HL-60 (cell line): ENCODE measurements at regions not wholly inside any gene's neighbourhood (a gene's known extent, or its start where the extent isn't known, plus 50 kb on each side); places are given as distances from the start of the nearest gene placed in this dataset.

ENCODE experiments used
- DNase-seq, 2 experiments: peaks; one replicate each; pipeline ENCODE4 v3.0.0-alpha.2; 2010 to 2020; ENCODE audit warnings: low read depth in 1 of 2, low spot score in 1 of 2
- H3K27ac ChIP-seq: fragments of 250-450 bp; sonication (Bioruptor Pico); replicated peaks from 2 replicates; pipeline ENCODE4 v1.5.1; 2020; ENCODE audit warnings: mild to moderate bottlenecking, moderate library complexity
- H3K27me3 ChIP-seq: fragments of 250-450 bp; sonication (Bioruptor Pico); 2 replicates; pipeline ENCODE4 v1.5.1; 2021; ENCODE audit warnings: mild to moderate bottlenecking, moderate library complexity; ENCODE audit not compliant: insufficient read depth, poor library complexity, severe bottlenecking
- H3K4me3 ChIP-seq: replicated peaks from 2 replicates; pipeline ENCODE4 v1.5.1; 2011; ENCODE audit warnings: mild to moderate bottlenecking, control low read depth, low read length; ENCODE audit not compliant: insufficient read depth
- CTCF ChIP-seq: IDR thresholded peaks from one replicate; pipeline ENCODE4 v1.5.1; 2011; ENCODE audit warnings: low read length, control low read depth, inconsistent platforms; ENCODE audit not compliant: insufficient read depth
- GABPA ChIP-seq: IDR thresholded peaks from 2 replicates; pipeline ENCODE4 v1.6.1; 2012; ENCODE audit warnings: low read depth
- POLR2AphosphoS5 ChIP-seq: IDR thresholded peaks from 2 replicates; pipeline ENCODE4 v1.6.1; 2012; ENCODE audit warnings: low read depth
- SPI1 ChIP-seq: IDR thresholded peaks from 2 replicates; pipeline ENCODE4 v1.6.1; 2012; ENCODE audit warnings: low read depth, mild to moderate bottlenecking, borderline replicate concordance
- TF ChIP-seq, protein P1 (sequence below): IDR thresholded peaks from 2 replicates; pipeline ENCODE4 v1.6.1; 2012; ENCODE audit warnings: low read depth; ENCODE audit not compliant: insufficient replicate concordance

GRCh38 chr10:44182909-44183308 lies 202.0 kb downstream of the CXCL12 start:
- DNase-seq, result no peak
- H3K27ac ChIP-seq, result no peak overlapping the region
- TF ChIP-seq CTCF (no peak), SPI1 (no peak), GABPA (no peak), POLR2AphosphoS5 (no peak)
- TF ChIP-seq, protein P1, sequence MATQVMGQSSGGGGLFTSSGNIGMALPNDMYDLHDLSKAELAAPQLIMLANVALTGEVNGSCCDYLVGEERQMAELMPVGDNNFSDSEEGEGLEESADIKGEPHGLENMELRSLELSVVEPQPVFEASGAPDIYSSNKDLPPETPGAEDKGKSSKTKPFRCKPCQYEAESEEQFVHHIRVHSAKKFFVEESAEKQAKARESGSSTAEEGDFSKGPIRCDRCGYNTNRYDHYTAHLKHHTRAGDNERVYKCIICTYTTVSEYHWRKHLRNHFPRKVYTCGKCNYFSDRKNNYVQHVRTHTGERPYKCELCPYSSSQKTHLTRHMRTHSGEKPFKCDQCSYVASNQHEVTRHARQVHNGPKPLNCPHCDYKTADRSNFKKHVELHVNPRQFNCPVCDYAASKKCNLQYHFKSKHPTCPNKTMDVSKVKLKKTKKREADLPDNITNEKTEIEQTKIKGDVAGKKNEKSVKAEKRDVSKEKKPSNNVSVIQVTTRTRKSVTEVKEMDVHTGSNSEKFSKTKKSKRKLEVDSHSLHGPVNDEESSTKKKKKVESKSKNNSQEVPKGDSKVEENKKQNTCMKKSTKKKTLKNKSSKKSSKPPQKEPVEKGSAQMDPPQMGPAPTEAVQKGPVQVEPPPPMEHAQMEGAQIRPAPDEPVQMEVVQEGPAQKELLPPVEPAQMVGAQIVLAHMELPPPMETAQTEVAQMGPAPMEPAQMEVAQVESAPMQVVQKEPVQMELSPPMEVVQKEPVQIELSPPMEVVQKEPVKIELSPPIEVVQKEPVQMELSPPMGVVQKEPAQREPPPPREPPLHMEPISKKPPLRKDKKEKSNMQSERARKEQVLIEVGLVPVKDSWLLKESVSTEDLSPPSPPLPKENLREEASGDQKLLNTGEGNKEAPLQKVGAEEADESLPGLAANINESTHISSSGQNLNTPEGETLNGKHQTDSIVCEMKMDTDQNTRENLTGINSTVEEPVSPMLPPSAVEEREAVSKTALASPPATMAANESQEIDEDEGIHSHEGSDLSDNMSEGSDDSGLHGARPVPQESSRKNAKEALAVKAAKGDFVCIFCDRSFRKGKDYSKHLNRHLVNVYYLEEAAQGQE, result no peak
- no peaks in the 10 kb centered on the region for H3K27me3 ChIP-seq
- no peak overlapping the region for H3K4me3 ChIP-seq

- no peak for DNase-seq
- Histone ChIP-seq H3K27me3 (no peaks in the 10 kb centered on the region), H3K27ac (no peak overlapping the region), H3K4me3 (no peak overlapping the region)
- TF ChIP-seq, protein P1, result no peak
- TF ChIP-seq CTCF (no peak), GABPA (no peak), POLR2AphosphoS5 (no peak), SPI1 (no peak)
Measured at GRCh38 chr10:44180321-44181168, 204.4 kb downstream of the CXCL12 start.

GRCh38 chr10:44178856-44179255 lies 206.0 kb downstream of the CXCL12 start:
- Histone ChIP-seq H3K4me3 (no peak overlapping the region), H3K27me3 (no peaks in the 10 kb centered on the region), H3K27ac (no peak overlapping the region)
- no peak for DNase-seq
- TF ChIP-seq CTCF (no peak), GABPA (no peak), SPI1 (no peak), POLR2AphosphoS5 (no peak)
- TF ChIP-seq, protein P1, result no peak
